ENCODE measurements at regions not wholly inside any gene's neighbourhood (a gene's known extent, or its start where the extent isn't known, plus 50 kb on each side); places are given as distances from the start of the nearest gene placed in this dataset.
"Not testable (repeated sequence)": the region's sequence is repeated elsewhere in the genome, so short reads cannot be mapped to it uniquely, and the experiment has no call there.

DNA sequence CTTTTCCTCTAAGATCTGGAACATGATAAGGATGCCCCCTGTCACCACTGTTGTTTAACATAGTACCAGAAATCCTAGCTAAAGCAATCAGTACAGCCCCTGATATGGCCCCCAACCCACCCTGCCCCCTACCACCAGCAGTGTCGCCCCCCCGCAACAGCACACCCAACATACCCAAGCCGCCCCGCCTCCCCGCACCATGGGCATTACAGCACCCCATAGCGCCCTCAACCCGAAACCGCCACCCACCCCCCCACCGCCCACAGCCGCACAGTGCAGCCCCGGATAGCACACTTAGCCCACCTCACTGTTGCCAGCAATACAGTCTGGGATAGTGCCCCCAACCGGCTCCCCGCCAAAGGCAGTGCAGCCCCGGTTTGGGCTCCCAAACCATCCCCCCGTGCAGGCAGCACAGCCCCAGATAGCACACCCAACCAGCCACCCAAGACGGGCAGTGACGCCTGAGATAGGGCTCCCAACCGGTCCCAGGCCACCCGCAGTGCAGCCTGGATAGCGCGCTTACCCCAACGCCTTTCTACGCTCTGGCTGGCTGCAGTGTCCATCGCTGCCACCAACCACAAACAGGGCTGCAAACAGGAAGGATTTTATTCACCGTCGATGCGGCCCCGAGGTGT is 52.7 kb downstream of the VPREB1 start:
- TF ChIP-seq POLR2AphosphoS5 (IDR thresholded peaks at IDR 0.05; ENCODE audit: borderline replicate concordance, low read depth, low read length); FOXP2 (optimal IDR thresholded peaks at IDR 0.05; ENCODE audit: control extremely low read depth, extremely low read length, insufficient read depth): not testable (repeated sequence)

Data from SK-N-MC (cell line).